ENCODE measurements at regions not wholly inside any gene's neighbourhood (a gene's known extent, or its start where the extent isn't known, plus 50 kb on each side); places are given as distances from the start of the nearest gene placed in this dataset.

GRCh38 chr2:39875182-39875913 is 96.3 kb upstream of the THUMPD2 start:
- TF ChIP-seq CTCF (conservative IDR thresholded peaks at IDR 0.05 in 1 of 2, IDR thresholded peaks at IDR 0.05 in 1 of 2; ENCODE audit: low read depth in 1 of 2, low read length in 2 of 2) (no peak), EZH2 (IDR thresholded peaks at IDR 0.05; ENCODE audit: low read length, missing control alignments) (no peak)
- Histone ChIP-seq H3K4me3 (replicated peaks in 1 of 4; ENCODE audit: control extremely low read depth in 1 of 4, insufficient read depth in 1 of 4, low read depth in 3 of 4, low read length in 4 of 4) (no peak overlapping the region), H3K9ac (ENCODE audit: insufficient read depth, low read length) (no peak overlapping the region), H3K36me3 (ENCODE audit: control insufficient read depth, insufficient read depth, low read length) (no peaks in the 10 kb centered on the region), H3K4me2 (ENCODE audit: extremely low read depth, insufficient read depth, low read length) (peak overlapping the region; percentile 3), H2AFZ (ENCODE audit: low read length) (no peak overlapping the region), H3K79me2 (ENCODE audit: control insufficient read depth, insufficient read depth, low read length) (no peaks in the 10 kb centered on the region), H3K27me3 (ENCODE audit: control insufficient read depth, insufficient read depth, low read length) (no peaks in the 10 kb centered on the region), H3K9me3 (ENCODE audit: control insufficient read depth, insufficient read depth, low read depth, low read length) (no peaks in the 10 kb centered on the region), H4K20me1 (ENCODE audit: control insufficient read depth, extremely low read depth, insufficient read depth, low read length) (no peaks in the 10 kb centered on the region), H3K4me1 (ENCODE audit: control insufficient read depth, extremely low read depth, insufficient read depth, low read length) (peaks cover 13% of the 10 kb centered on the region), H3K27ac (ENCODE audit: insufficient read depth, low read length) (peak overlapping the region; percentile 81)
- DNase-seq (ENCODE audit: low read depth in 2 of 2), result peak; percentile 96 to 97

GRCh38 chr2:39874236-39874635 is 95.2 kb upstream of the THUMPD2 start:
- H3K36me3 ChIP-seq (ENCODE audit: control insufficient read depth, insufficient read depth, low read length), result no peaks in the 10 kb centered on the region
- H3K4me2 ChIP-seq (ENCODE audit: extremely low read depth, insufficient read depth, low read length), result no peak overlapping the region
- peaks cover 13% of the 10 kb centered on the region for H3K4me1 ChIP-seq (ENCODE audit: control insufficient read depth, extremely low read depth, insufficient read depth, low read length)
- TF ChIP-seq CTCF (conservative IDR thresholded peaks at IDR 0.05 in 1 of 2, IDR thresholded peaks at IDR 0.05 in 1 of 2; ENCODE audit: low read depth in 1 of 2, low read length in 2 of 2) (no peak), EZH2 (IDR thresholded peaks at IDR 0.05; ENCODE audit: low read length, missing control alignments) (no peak)
- H3K27me3 ChIP-seq (ENCODE audit: control insufficient read depth, insufficient read depth, low read length), result no peaks in the 10 kb centered on the region
- H4K20me1 ChIP-seq (ENCODE audit: control insufficient read depth, extremely low read depth, insufficient read depth, low read length), result no peaks in the 10 kb centered on the region
- no peak overlapping the region for H3K4me3 ChIP-seq (replicated peaks in 1 of 4; ENCODE audit: control extremely low read depth in 1 of 4, insufficient read depth in 1 of 4, low read depth in 3 of 4, low read length in 4 of 4)
- H3K79me2 ChIP-seq (ENCODE audit: control insufficient read depth, insufficient read depth, low read length), result no peaks in the 10 kb centered on the region
- no peak overlapping the region for H3K9ac ChIP-seq (ENCODE audit: insufficient read depth, low read length)
- no peak overlapping the region for H3K27ac ChIP-seq (ENCODE audit: insufficient read depth, low read length)
- H2AFZ ChIP-seq (ENCODE audit: low read length), result no peak overlapping the region
- no peak for DNase-seq (ENCODE audit: low read depth in 2 of 2)
- H3K9me3 ChIP-seq (ENCODE audit: control insufficient read depth, insufficient read depth, low read depth, low read length), result no peaks in the 10 kb centered on the region

GRCh38 chr2:39873586-39873985 is 94.5 kb upstream of the THUMPD2 start:
- Histone ChIP-seq H3K27ac (ENCODE audit: insufficient read depth, low read length) (no peak overlapping the region), H3K36me3 (ENCODE audit: control insufficient read depth, insufficient read depth, low read length) (no peaks in the 10 kb centered on the region), H3K4me1 (ENCODE audit: control insufficient read depth, extremely low read depth, insufficient read depth, low read length) (peaks cover 13% of the 10 kb centered on the region), H3K27me3 (ENCODE audit: control insufficient read depth, insufficient read depth, low read length) (no peaks in the 10 kb centered on the region), H2AFZ (ENCODE audit: low read length) (no peak overlapping the region), H3K9ac (ENCODE audit: insufficient read depth, low read length) (no peak overlapping the region), H3K9me3 (ENCODE audit: control insufficient read depth, insufficient read depth, low read depth, low read length) (no peaks in the 10 kb centered on the region), H4K20me1 (ENCODE audit: control insufficient read depth, extremely low read depth, insufficient read depth, low read length) (no peaks in the 10 kb centered on the region), H3K4me3 (replicated peaks in 1 of 4; ENCODE audit: control extremely low read depth in 1 of 4, insufficient read depth in 1 of 4, low read depth in 3 of 4, low read length in 4 of 4) (no peak overlapping the region), H3K4me2 (ENCODE audit: extremely low read depth, insufficient read depth, low read length) (no peak overlapping the region), H3K79me2 (ENCODE audit: control insufficient read depth, insufficient read depth, low read length) (no peaks in the 10 kb centered on the region)
- DNase-seq (ENCODE audit: low read depth in 2 of 2), result no peak
- no peak for TF ChIP-seq EZH2 (IDR thresholded peaks at IDR 0.05; ENCODE audit: low read length, missing control alignments)
- no peak for TF ChIP-seq CTCF (conservative IDR thresholded peaks at IDR 0.05 in 1 of 2, IDR thresholded peaks at IDR 0.05 in 1 of 2; ENCODE audit: low read depth in 1 of 2, low read length in 2 of 2)

All from fibroblast of lung (primary cell).